ENCODE measurements at regions not wholly inside any gene's neighbourhood (a gene's known extent, or its start where the extent isn't known, plus 50 kb on each side); places are given as distances from the start of the nearest gene placed in this dataset.

GRCh38 chrX:103148075-103148474 is 55.1 kb upstream of the NXF3 start:
- no peak for TF ChIP-seq HDGF (IDR thresholded peaks at IDR 0.05; ENCODE audit: borderline replicate concordance)
- TF ChIP-seq LEF1 (IDR thresholded peaks at IDR 0.05; ENCODE audit: borderline replicate concordance), result no peak
- TF ChIP-seq FOXA1 (IDR thresholded peaks at IDR 0.05), result no peak
- TF ChIP-seq FOXM1 (IDR thresholded peaks at IDR 0.05; ENCODE audit: borderline replicate concordance), result no peak
- TF ChIP-seq NFRKB (IDR thresholded peaks at IDR 0.05), result no peak
- no peak for TF ChIP-seq TARDBP (IDR thresholded peaks at IDR 0.05)
- no peak for TF ChIP-seq BHLHE40 (IDR thresholded peaks at IDR 0.05; ENCODE audit: borderline replicate concordance)
- no peak for TF ChIP-seq ELF4 (IDR thresholded peaks at IDR 0.05)
- TF ChIP-seq SP1 (IDR thresholded peaks at IDR 0.05), result no peak
- no peak for TF ChIP-seq SUZ12 (IDR thresholded peaks at IDR 0.05)
- TF ChIP-seq FOXK2 (IDR thresholded peaks at IDR 0.05), result no peak
- no peak for TF ChIP-seq CTBP1 (IDR thresholded peaks at IDR 0.05; ENCODE audit: borderline replicate concordance)
- TF ChIP-seq L3MBTL2 (conservative IDR thresholded peaks at IDR 0.05), result no peak
- no peak for TF ChIP-seq ARNT (IDR thresholded peaks at IDR 0.05)
- TF ChIP-seq, protein P1, sequence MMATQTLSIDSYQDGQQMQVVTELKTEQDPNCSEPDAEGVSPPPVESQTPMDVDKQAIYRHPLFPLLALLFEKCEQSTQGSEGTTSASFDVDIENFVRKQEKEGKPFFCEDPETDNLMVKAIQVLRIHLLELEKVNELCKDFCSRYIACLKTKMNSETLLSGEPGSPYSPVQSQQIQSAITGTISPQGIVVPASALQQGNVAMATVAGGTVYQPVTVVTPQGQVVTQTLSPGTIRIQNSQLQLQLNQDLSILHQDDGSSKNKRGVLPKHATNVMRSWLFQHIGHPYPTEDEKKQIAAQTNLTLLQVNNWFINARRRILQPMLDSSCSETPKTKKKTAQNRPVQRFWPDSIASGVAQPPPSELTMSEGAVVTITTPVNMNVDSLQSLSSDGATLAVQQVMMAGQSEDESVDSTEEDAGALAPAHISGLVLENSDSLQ (IDR thresholded peaks at IDR 0.05), result no peak
- no peak for TF ChIP-seq ZNF384 (IDR thresholded peaks at IDR 0.05)
- DNase-seq (ENCODE audit: extremely low spot score), result no peak
- ChIA-PET CTCF (no interaction called here), POLR2A (no interaction called here)
